Neural cell (in vitro differentiated cells): ENCODE measurements at regions not wholly inside any gene's neighbourhood (a gene's known extent, or its start where the extent isn't known, plus 50 kb on each side); places are given as distances from the start of the nearest gene placed in this dataset.

Source experiments
- EP300 ChIP-seq: fragments of 450-650 bp; conservative IDR thresholded peaks from 2 replicates; pipeline ENCODE4 v1.6.1; 2014; ENCODE audit warnings: antibody characterized with exemption, mild to moderate bottlenecking, moderate library complexity; ENCODE audit not compliant: poor library complexity, severe bottlenecking
- EZH2 ChIP-seq: fragments of 200-600, 300-800 bp; shearing (Covaris generic), sonication (generic); IDR thresholded peaks from 2 replicates; pipeline ENCODE4 v1.6.1; 2014; ENCODE audit warnings: antibody characterized with exemption, low read length, borderline replicate concordance, mild to moderate bottlenecking; ENCODE audit not compliant: insufficient read depth, poor library complexity, severe bottlenecking
- MXI1 ChIP-seq: fragments of 450-650 bp; conservative IDR thresholded peaks from 2 replicates; pipeline ENCODE4 v1.6.1; 2014; ENCODE audit warnings: antibody characterized with exemption, mild to moderate bottlenecking; ENCODE audit not compliant: poor library complexity, severe bottlenecking
- POLR2AphosphoS5 ChIP-seq: IDR thresholded peaks from 2 replicates; pipeline ENCODE4 v1.6.1; 2012
- RAD21 ChIP-seq: fragments of 450-650 bp; conservative IDR thresholded peaks from 2 replicates; pipeline ENCODE4 v1.6.1; 2014; ENCODE audit warnings: antibody characterized with exemption, mild to moderate bottlenecking, moderate library complexity
- TAF1 ChIP-seq: IDR thresholded peaks from 2 replicates; pipeline ENCODE4 v1.6.1; 2012; ENCODE audit warnings: low read depth
- TF ChIP-seq, protein P1 (sequence below): fragments of 450-650 bp; IDR thresholded peaks from 2 replicates; pipeline ENCODE4 v1.5.1; 2014; ENCODE audit warnings: antibody characterized with exemption, mild to moderate bottlenecking, moderate library complexity; ENCODE audit not compliant: poor library complexity, severe bottlenecking

GRCh38 chr9:129386812-129387177, 208.7 kb upstream of the IER5L start:
- TF ChIP-seq EZH2 (no peak), TAF1 (no peak), EP300 (no peak), RAD21 (no peak), POLR2AphosphoS5 (no peak), MXI1 (no peak)
- TF ChIP-seq, protein P1, sequence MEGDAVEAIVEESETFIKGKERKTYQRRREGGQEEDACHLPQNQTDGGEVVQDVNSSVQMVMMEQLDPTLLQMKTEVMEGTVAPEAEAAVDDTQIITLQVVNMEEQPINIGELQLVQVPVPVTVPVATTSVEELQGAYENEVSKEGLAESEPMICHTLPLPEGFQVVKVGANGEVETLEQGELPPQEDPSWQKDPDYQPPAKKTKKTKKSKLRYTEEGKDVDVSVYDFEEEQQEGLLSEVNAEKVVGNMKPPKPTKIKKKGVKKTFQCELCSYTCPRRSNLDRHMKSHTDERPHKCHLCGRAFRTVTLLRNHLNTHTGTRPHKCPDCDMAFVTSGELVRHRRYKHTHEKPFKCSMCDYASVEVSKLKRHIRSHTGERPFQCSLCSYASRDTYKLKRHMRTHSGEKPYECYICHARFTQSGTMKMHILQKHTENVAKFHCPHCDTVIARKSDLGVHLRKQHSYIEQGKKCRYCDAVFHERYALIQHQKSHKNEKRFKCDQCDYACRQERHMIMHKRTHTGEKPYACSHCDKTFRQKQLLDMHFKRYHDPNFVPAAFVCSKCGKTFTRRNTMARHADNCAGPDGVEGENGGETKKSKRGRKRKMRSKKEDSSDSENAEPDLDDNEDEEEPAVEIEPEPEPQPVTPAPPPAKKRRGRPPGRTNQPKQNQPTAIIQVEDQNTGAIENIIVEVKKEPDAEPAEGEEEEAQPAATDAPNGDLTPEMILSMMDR = no peak
